ENCODE measurements at regions not wholly inside any gene's neighbourhood (a gene's known extent, or its start where the extent isn't known, plus 50 kb on each side); places are given as distances from the start of the nearest gene placed in this dataset.

DNA sequence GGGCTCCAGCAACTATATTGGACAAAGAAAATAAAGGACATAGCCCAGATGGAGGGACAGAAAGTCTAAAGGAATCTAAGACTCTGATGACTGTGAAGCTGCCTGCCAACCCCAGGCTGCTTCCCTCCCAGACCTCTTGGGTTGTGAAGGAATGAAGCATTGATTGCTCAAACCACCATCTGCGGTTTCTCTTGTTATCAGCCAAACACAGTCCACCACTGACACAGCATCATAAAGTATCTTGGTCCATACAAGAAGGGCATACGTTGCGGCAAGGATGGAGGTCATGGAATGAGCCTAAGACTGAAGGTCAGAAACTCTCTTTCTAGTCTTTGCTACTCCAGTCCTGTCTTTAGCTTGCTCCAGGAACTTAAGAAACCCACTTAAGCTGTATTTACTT lies 58.5 kb upstream of the PLXNC1 start:
- intact Hi-C loops (cut with micrococcal nuclease): no loop called here
- 32% methylated on average over 3 of the region's 3 CpGs for WGBS (ENCODE audit: insufficient coverage)
- H3K27me3 Mint-ChIP-seq (ENCODE audit: low read depth in 2 of 2): peaks cover 6 to 16% of the 10 kb centered on the region in 2 donors
- ATAC-seq (no peak), DNase-seq (no peak)
- H3K36me3 ChIP-seq (ENCODE audit: control insufficient read depth, insufficient read depth, low read length): no peaks in the 10 kb centered on the region
- H3K4me1 Mint-ChIP-seq: no peaks in the 10 kb centered on the region
- no peaks in the 10 kb centered on the region for H3K36me3 Mint-ChIP-seq
- H3K4me3 Mint-ChIP-seq: no peak overlapping the region
- H3K27me3 ChIP-seq (ENCODE audit: control insufficient read depth, insufficient read depth, low read length): no peaks in the 10 kb centered on the region
- no peak overlapping the region for H3K27ac ChIP-seq (ENCODE audit: low read length)
- H3K9me3 Mint-ChIP-seq: no peaks in the 10 kb centered on the region
- H3K4me3 ChIP-seq (ENCODE audit: low read length): no peak overlapping the region
- no peaks in the 10 kb centered on the region for H3K9me3 ChIP-seq (ENCODE audit: control insufficient read depth, insufficient read depth, low read length)
- TF ChIP-seq, protein P1, sequence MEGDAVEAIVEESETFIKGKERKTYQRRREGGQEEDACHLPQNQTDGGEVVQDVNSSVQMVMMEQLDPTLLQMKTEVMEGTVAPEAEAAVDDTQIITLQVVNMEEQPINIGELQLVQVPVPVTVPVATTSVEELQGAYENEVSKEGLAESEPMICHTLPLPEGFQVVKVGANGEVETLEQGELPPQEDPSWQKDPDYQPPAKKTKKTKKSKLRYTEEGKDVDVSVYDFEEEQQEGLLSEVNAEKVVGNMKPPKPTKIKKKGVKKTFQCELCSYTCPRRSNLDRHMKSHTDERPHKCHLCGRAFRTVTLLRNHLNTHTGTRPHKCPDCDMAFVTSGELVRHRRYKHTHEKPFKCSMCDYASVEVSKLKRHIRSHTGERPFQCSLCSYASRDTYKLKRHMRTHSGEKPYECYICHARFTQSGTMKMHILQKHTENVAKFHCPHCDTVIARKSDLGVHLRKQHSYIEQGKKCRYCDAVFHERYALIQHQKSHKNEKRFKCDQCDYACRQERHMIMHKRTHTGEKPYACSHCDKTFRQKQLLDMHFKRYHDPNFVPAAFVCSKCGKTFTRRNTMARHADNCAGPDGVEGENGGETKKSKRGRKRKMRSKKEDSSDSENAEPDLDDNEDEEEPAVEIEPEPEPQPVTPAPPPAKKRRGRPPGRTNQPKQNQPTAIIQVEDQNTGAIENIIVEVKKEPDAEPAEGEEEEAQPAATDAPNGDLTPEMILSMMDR (IDR thresholded peaks at IDR 0.05): no peak
- H3K4me1 ChIP-seq (ENCODE audit: control insufficient read depth, insufficient read depth, low read length): no peaks in the 10 kb centered on the region
- H3K27ac Mint-ChIP-seq: no peak overlapping the region

DNA sequence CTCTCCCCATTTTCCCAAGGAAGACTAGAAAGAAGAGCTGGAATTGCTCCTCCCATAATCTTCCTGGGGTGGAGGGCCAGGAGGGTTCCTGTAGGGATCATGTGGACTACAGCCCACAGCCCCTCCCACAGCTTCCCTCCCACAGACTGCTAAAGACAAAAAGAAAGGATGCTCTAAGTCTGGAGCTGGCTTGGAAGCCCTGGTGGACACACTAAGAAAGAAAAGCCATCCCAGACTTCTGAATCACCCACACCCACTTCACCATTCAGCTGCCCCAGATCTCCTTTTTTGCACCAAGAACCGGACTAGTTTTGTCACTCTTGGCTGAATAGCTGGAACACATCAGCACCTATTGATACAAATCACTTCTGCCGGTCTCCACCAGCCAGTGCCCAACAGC lies 56.8 kb upstream of the PLXNC1 start:
- Histone ChIP-seq H3K4me1 (ENCODE audit: control insufficient read depth, insufficient read depth, low read length) (no peaks in the 10 kb centered on the region), H3K36me3 (ENCODE audit: control insufficient read depth, insufficient read depth, low read length) (no peaks in the 10 kb centered on the region), H3K4me3 (ENCODE audit: low read length) (no peak overlapping the region), H3K27ac (ENCODE audit: low read length) (no peak overlapping the region), H3K9me3 (ENCODE audit: control insufficient read depth, insufficient read depth, low read length) (no peaks in the 10 kb centered on the region), H3K27me3 (ENCODE audit: control insufficient read depth, insufficient read depth, low read length) (no peaks in the 10 kb centered on the region)
- Mint-ChIP-seq H3K36me3 (no peaks in the 10 kb centered on the region), H3K4me1 (no peaks in the 10 kb centered on the region), H3K4me3 (no peak overlapping the region), H3K27ac (no peak overlapping the region), H3K27me3 (ENCODE audit: low read depth in 2 of 2) (peaks cover 10 to 16% of the 10 kb centered on the region in 2 donors), H3K9me3 (no peaks in the 10 kb centered on the region)
- WGBS (ENCODE audit: insufficient coverage): 94% methylated on average over 2 of the region's 2 CpGs
- TF ChIP-seq, protein P1 (IDR thresholded peaks at IDR 0.05): no peak
- ATAC-seq: no peak
- intact Hi-C loops (cut with micrococcal nuclease): no loop called here
- DNase-seq: no peak

DNA sequence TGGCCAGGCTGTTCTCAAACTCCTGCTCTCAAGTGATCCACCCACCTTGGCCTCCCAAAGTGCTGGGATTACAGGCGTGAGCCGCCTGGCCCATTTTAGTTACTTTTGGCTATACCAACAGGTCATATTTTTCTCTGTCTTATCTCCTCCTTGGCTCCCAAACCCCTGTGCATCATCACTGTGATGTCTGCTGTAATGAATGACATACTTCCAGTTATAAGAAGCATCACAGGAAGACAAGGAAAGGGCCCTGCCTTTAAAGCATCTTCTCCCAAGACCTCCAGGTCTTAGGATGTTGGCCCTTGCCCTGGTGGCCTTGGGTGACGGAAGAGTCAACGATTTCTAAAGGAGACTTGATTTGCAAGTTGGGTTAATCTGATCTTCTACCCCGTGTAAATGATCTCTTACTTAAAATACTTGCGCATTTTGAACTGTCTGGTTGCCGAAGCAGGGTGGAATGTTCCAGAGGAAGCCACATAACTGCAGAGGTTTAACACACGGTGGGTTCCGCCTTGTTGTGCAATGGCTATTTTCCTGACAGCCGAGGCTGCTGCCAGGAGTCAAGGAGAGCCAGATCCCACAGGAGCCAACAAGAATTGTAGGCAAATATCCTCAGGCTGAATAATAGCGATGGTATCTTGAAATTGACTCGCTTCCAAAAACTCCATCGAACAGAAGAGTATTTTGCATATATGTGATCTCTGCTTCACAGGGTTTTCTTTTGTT lies 55.7 kb upstream of the PLXNC1 start:
- Histone ChIP-seq H3K4me3 (ENCODE audit: low read length) (no peak overlapping the region), H3K27ac (ENCODE audit: low read length) (no peak overlapping the region), H3K36me3 (ENCODE audit: control insufficient read depth, insufficient read depth, low read length) (no peaks in the 10 kb centered on the region), H3K9me3 (ENCODE audit: control insufficient read depth, insufficient read depth, low read length) (no peaks in the 10 kb centered on the region), H3K4me1 (ENCODE audit: control insufficient read depth, insufficient read depth, low read length) (no peaks in the 10 kb centered on the region), H3K27me3 (ENCODE audit: control insufficient read depth, insufficient read depth, low read length) (no peaks in the 10 kb centered on the region)
- no peaks in the 10 kb centered on the region for H3K4me1 Mint-ChIP-seq
- ATAC-seq (no peak), DNase-seq (no peak)
- no peak overlapping the region for H3K4me3 Mint-ChIP-seq
- 91% methylated on average over 12 of the region's 13 CpGs for WGBS (ENCODE audit: insufficient coverage)
- TF ChIP-seq, protein P1 (IDR thresholded peaks at IDR 0.05): no peak
- H3K9me3 Mint-ChIP-seq: no peaks in the 10 kb centered on the region
- intact Hi-C loops (cut with micrococcal nuclease): no loop called here
- H3K27me3 Mint-ChIP-seq (ENCODE audit: low read depth in 2 of 2): peaks cover 13 to 22% of the 10 kb centered on the region in 2 donors
- H3K27ac Mint-ChIP-seq: no peak overlapping the region
- no peaks in the 10 kb centered on the region for H3K36me3 Mint-ChIP-seq

DNA sequence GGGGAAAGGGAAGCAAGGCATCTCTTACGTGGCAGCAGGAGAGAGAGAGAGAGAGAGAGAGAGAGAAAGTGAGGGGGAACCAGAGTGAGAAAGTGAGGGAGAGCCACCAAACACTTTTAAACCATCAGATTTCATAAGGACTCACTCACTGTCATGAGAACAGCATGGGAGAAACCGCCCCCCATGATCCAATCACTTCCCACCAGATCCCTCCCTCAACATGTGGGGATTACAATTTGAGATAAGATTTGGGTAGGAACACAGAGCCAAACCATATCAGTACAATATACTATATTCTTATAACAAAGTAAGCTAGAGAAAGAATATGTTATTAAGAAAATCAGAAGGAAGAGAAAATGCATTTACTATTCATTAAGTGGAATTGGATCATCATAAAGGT lies 53.7 kb upstream of the PLXNC1 start:
- TF ChIP-seq, protein P1 (IDR thresholded peaks at IDR 0.05): no peak
- Mint-ChIP-seq H3K4me1 (no peaks in the 10 kb centered on the region), H3K9me3 (no peaks in the 10 kb centered on the region), H3K27ac (no peak overlapping the region), H3K36me3 (no peaks in the 10 kb centered on the region), H3K4me3 (no peak overlapping the region), H3K27me3 (ENCODE audit: low read depth in 2 of 2) (peaks cover 13 to 29% of the 10 kb centered on the region in 2 donors)
- no peak overlapping the region for H3K4me3 ChIP-seq (ENCODE audit: low read length)
- WGBS (ENCODE audit: insufficient coverage): no CpG with 5 or more reads among the region's 2 CpGs
- H3K36me3 ChIP-seq (ENCODE audit: control insufficient read depth, insufficient read depth, low read length): no peaks in the 10 kb centered on the region
- no peak for ATAC-seq
- no peak overlapping the region for H3K27ac ChIP-seq (ENCODE audit: low read length)
- H3K4me1 ChIP-seq (ENCODE audit: control insufficient read depth, insufficient read depth, low read length): no peaks in the 10 kb centered on the region
- intact Hi-C loops (cut with micrococcal nuclease): no loop called here
- H3K9me3 ChIP-seq (ENCODE audit: control insufficient read depth, insufficient read depth, low read length): no peaks in the 10 kb centered on the region
- H3K27me3 ChIP-seq (ENCODE audit: control insufficient read depth, insufficient read depth, low read length): no peaks in the 10 kb centered on the region
- DNase-seq: no peak
